A673 (cell line): ENCODE measurements at regions not wholly inside any gene's neighbourhood (a gene's known extent, or its start where the extent isn't known, plus 50 kb on each side); places are given as distances from the start of the nearest gene placed in this dataset.

ENCODE experiments used
- CTCF ChIP-seq: fragments of 300-800, 200-600 bp; sonication (generic); conservative IDR thresholded peaks from 2 replicates; pipeline ENCODE4 v1.5.1; 2017; ENCODE audit warnings: low read depth, mild to moderate bottlenecking, antibody characterized with exemption, low read length, moderate library complexity, mixed read lengths
- EZH2 ChIP-seq: fragments of 200-600 bp; sonication (generic); IDR thresholded peaks from 2 replicates; pipeline ENCODE4 v1.6.1; 2017; ENCODE audit warnings: borderline replicate concordance, low read depth, mild to moderate bottlenecking, mixed read lengths, antibody characterized with exemption, low read length; ENCODE audit not compliant: poor library complexity, severe bottlenecking

- no peak for TF ChIP-seq CTCF
- TF ChIP-seq EZH2 = no peak
Observed at GRCh38 chr13:94854688-94855087, 142.3 kb upstream of the SOX21 start.
